GM12878 (cell line): ENCODE measurements at regions not wholly inside any gene's neighbourhood (a gene's known extent, or its start where the extent isn't known, plus 50 kb on each side); places are given as distances from the start of the nearest gene placed in this dataset.

Experiments
- ATAC-seq: fragments of 200-7000 bp; cut with Tn5 transposase; 3 replicates; pipeline ENCODE4 v1.9.1; 2020; ENCODE audit warnings: mild to moderate bottlenecking, moderate library complexity
- BruUV-seq: library from RNA; stranded (reverse); fragments of 400-500 nt; replicated peaks from 2 replicates; lab custom pipeline; 2021; lab: Mats Ljungman, UMichigan
- CTCF ChIA-PET: fragments of 300-600 bp; sonication (Branson Sonifier 250); formaldehyde crosslinking; extraction: SDS; loops from one replicate; lab custom pipeline; 2021; ENCODE audit warnings: inconsistent platforms; lab: Yijun Ruan, JAX
- POLR2A ChIA-PET: fragments of 350-600 bp; formaldehyde crosslinking; extraction: SDS; loops from one replicate; lab custom pipeline; 2021; ENCODE audit warnings: inconsistent platforms; lab: Charles Lee
- RAD21 ChIA-PET: fragments of 300-600 bp; sonication (Branson Sonifier 250); formaldehyde crosslinking; loops from one replicate; lab custom pipeline; 2023; ENCODE audit warnings: antibody characterized with exemption; ENCODE audit not compliant: unreplicated experiment; lab: Charles Lee
- SMC1A ChIA-PET: fragments of 300-600 bp; sonication (Branson Sonifier 250); formaldehyde crosslinking; loops from one replicate; lab custom pipeline; 2023; ENCODE audit not compliant: unreplicated experiment, uncharacterized antibody; lab: Charles Lee
- DNase-seq: peaks from one replicate; pipeline ENCODE4 v3.0.0-alpha.2; 2011; ENCODE audit warnings: low read depth, low spot score
- FAIRE-seq: peaks from 3 replicates; lab custom pipeline; 2011; peaks lifted over from hg19 to GRCh38; lab: Jason Lieb, UNC
- H2AFZ ChIP-seq: 2 replicates; pipeline ENCODE4 v1.6.0; 2011; ENCODE audit warnings: low read depth, low read length, control low read depth; ENCODE audit not compliant: control insufficient read depth
- H3K27ac ChIP-seq: 2 replicates; pipeline ENCODE4 v1.5.1; 2011; ENCODE audit warnings: control low read depth; ENCODE audit not compliant: control insufficient read depth, insufficient read depth
- H3K27me3 ChIP-seq, 2 experiments: replicated peaks in 1 of 2; 2 replicates each; pipeline versions ENCODE4 v1.6.0 to v1.6.1; 2011; ENCODE audit warnings: low read length in 1 of 2; ENCODE audit not compliant: control insufficient read depth in 2 of 2, insufficient read depth in 2 of 2
- H3K36me3 ChIP-seq, 2 experiments: 2 replicates each; pipeline ENCODE4 v1.5.1; 2011; ENCODE audit warnings: low read length in 1 of 2; ENCODE audit not compliant: control insufficient read depth in 2 of 2, insufficient read depth in 2 of 2
- H3K4me1 ChIP-seq: 2 replicates; pipeline ENCODE4 v1.6.1; 2011; ENCODE audit warnings: mild to moderate bottlenecking, low read length, moderate library complexity, mixed read lengths; ENCODE audit not compliant: control insufficient read depth, insufficient read depth
- H3K4me2 ChIP-seq: 2 replicates; pipeline ENCODE4 v1.6.0; 2011; ENCODE audit warnings: control low read depth; ENCODE audit not compliant: control insufficient read depth, insufficient read depth
- H3K4me3 ChIP-seq: fragments of 200-600 bp; sonication (generic); 2 replicates; pipeline ENCODE4 v1.5.1; 2016
- H3K79me2 ChIP-seq: 2 replicates; pipeline ENCODE4 v1.6.0; 2011; ENCODE audit warnings: low read length; ENCODE audit not compliant: control insufficient read depth, insufficient read depth
- H3K9ac ChIP-seq: 2 replicates; pipeline ENCODE4 v1.8.0; 2011; ENCODE audit warnings: low read length, control low read depth, mixed read lengths; ENCODE audit not compliant: control insufficient read depth, insufficient read depth
- H3K9me3 ChIP-seq: replicated peaks from 3 replicates; pipeline ENCODE4 v1.5.1; 2011; ENCODE audit warnings: mild to moderate bottlenecking, low read length; ENCODE audit not compliant: control insufficient read depth, insufficient read depth
- H4K20me1 ChIP-seq: 2 replicates; pipeline ENCODE4 v1.6.0; 2011; ENCODE audit not compliant: control insufficient read depth, insufficient read depth
- BHLHE40 ChIP-seq, 2 experiments: fragments of 450-650 bp in 1 of 2; IDR thresholded peaks; 2 replicates each; pipeline ENCODE4 v1.6.1; 2011 to 2017; ENCODE audit warnings: low read depth in 2 of 2, borderline replicate concordance in 1 of 2, improper control_type of control experiment in 1 of 2, low read length in 1 of 2, mild to moderate bottlenecking in 1 of 2
- BMI1 ChIP-seq: fragments of 450-650 bp; IDR thresholded peaks from 2 replicates; pipeline ENCODE4 v1.6.1; 2016; ENCODE audit warnings: mild to moderate bottlenecking, moderate library complexity, borderline replicate concordance
- KDM1A ChIP-seq: fragments of 200-600 bp; sonication (generic); IDR thresholded peaks from 2 replicates; pipeline ENCODE4 v1.6.1; 2016; ENCODE audit warnings: borderline replicate concordance
- NFYA ChIP-seq: IDR thresholded peaks from 2 replicates; pipeline ENCODE4 v1.6.1; 2011; ENCODE audit warnings: low read depth, mild to moderate bottlenecking, low read length, improper control_type of control experiment, borderline replicate concordance
- NR2C1 ChIP-seq: fragments of 450-650 bp; IDR thresholded peaks from 2 replicates; pipeline ENCODE4 v1.6.1; 2017; ENCODE audit warnings: antibody characterized with exemption, mild to moderate bottlenecking, moderate library complexity
- NR2C2 ChIP-seq: IDR thresholded peaks from 2 replicates; pipeline ENCODE4 v1.6.1; 2011; ENCODE audit warnings: borderline replicate concordance, low read depth; ENCODE audit not compliant: control insufficient read depth, insufficient read length
- RELA ChIP-seq: fragments of 450-650 bp; IDR thresholded peaks from 2 replicates; pipeline ENCODE4 v1.8.0; 2014; ENCODE audit warnings: borderline replicate concordance; ENCODE audit not compliant: partially characterized antibody
- RUNX3 ChIP-seq: IDR thresholded peaks from 2 replicates; pipeline ENCODE4 v1.6.1; 2012; ENCODE audit warnings: low read length, inconsistent platforms
- SMAD5 ChIP-seq: IDR thresholded peaks from 2 replicates; pipeline ENCODE4 v1.6.1; 2016; ENCODE audit warnings: antibody characterized with exemption, low read depth
- SMC3 ChIP-seq: IDR thresholded peaks from 2 replicates; pipeline ENCODE4 v1.6.1; 2011; ENCODE audit warnings: low read length, improper control_type of control experiment, borderline replicate concordance
- STAT3 ChIP-seq: IDR thresholded peaks from 2 replicates; pipeline ENCODE4 v1.6.1; 2011; ENCODE audit warnings: low read depth, low read length, improper control_type of control experiment
- USF2 ChIP-seq: IDR thresholded peaks from 2 replicates; pipeline ENCODE4 v1.6.1; 2011; ENCODE audit warnings: low read depth, low read length, improper control_type of control experiment, borderline replicate concordance
- WGBS: methylation state at CpG from one replicate; pipeline ENCODE4 v1.1.6; 2016; ENCODE audit warnings: low lambda C conversion rate; ENCODE audit not compliant: insufficient replicate concordance, insufficient coverage; ENCODE audit errors: missing lambda C conversion rate; 5-methylcytosine and 5-hydroxymethylcytosine counted together
- in situ Hi-C: fragments of 300-500 bp; cut with MboI; formaldehyde crosslinking; loops from 9 replicates; pipeline ENCODE4 v1.14.3; 2018; ENCODE audit warnings: mixed read lengths
- intact Hi-C: fragments of 100-400 bp; cut with micrococcal nuclease; formaldehyde crosslinking; loops from one replicate; pipeline ENCODE4 v1.14.2; 2022; ENCODE audit not compliant: unreplicated experiment
- TF ChIP-seq, protein P1 (sequence below): fragments of 150-350 bp; IDR thresholded peaks from 2 replicates; pipeline ENCODE4 v1.6.1; 2014; ENCODE audit warnings: mild to moderate bottlenecking, low read depth, low read length
- TF ChIP-seq, protein P2 (sequence below): fragments of 450-650 bp; IDR thresholded peaks from 2 replicates; pipeline ENCODE4 v1.6.1; 2016; ENCODE audit warnings: mild to moderate bottlenecking, moderate library complexity, borderline replicate concordance

GRCh38 chr11:122346006-122346405, 230.0 kb upstream of the BLID start:
- ATAC-seq (no peak), FAIRE-seq (no peak), DNase-seq (no peak)
- in situ Hi-C loops (no loop called here), intact Hi-C loops (no loop called here)
- H3K4me3 ChIP-seq = no peak overlapping the region
- ChIA-PET POLR2A (no interaction called here), CTCF (no interaction called here), RAD21 (no interaction called here), SMC1A (no interaction called here)
- no peaks in the 10 kb centered on the region for H4K20me1 ChIP-seq
- no peak overlapping the region for H3K4me2 ChIP-seq
- H2AFZ ChIP-seq = no peak overlapping the region
- H3K27ac ChIP-seq = no peak overlapping the region
- no peaks in the 10 kb centered on the region for H3K36me3 ChIP-seq
- no peak overlapping the region for H3K9ac ChIP-seq
- TF ChIP-seq KDM1A (no peak), BHLHE40 (IDR thresholded peaks at IDR 0.05; ENCODE audit: borderline replicate concordance in 1 of 2, low read depth in 2 of 2, low read length in 1 of 2) (no peak), SMAD5 (no peak), RELA (no peak), NFYA (no peak), USF2 (no peak), SMC3 (no peak), RUNX3 (no peak), NR2C1 (no peak), STAT3 (no peak), NR2C2 (no peak), BMI1 (no peak)
- TF ChIP-seq, protein P1, sequence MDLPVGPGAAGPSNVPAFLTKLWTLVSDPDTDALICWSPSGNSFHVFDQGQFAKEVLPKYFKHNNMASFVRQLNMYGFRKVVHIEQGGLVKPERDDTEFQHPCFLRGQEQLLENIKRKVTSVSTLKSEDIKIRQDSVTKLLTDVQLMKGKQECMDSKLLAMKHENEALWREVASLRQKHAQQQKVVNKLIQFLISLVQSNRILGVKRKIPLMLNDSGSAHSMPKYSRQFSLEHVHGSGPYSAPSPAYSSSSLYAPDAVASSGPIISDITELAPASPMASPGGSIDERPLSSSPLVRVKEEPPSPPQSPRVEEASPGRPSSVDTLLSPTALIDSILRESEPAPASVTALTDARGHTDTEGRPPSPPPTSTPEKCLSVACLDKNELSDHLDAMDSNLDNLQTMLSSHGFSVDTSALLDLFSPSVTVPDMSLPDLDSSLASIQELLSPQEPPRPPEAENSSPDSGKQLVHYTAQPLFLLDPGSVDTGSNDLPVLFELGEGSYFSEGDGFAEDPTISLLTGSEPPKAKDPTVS = no peak
- TF ChIP-seq, protein P2, sequence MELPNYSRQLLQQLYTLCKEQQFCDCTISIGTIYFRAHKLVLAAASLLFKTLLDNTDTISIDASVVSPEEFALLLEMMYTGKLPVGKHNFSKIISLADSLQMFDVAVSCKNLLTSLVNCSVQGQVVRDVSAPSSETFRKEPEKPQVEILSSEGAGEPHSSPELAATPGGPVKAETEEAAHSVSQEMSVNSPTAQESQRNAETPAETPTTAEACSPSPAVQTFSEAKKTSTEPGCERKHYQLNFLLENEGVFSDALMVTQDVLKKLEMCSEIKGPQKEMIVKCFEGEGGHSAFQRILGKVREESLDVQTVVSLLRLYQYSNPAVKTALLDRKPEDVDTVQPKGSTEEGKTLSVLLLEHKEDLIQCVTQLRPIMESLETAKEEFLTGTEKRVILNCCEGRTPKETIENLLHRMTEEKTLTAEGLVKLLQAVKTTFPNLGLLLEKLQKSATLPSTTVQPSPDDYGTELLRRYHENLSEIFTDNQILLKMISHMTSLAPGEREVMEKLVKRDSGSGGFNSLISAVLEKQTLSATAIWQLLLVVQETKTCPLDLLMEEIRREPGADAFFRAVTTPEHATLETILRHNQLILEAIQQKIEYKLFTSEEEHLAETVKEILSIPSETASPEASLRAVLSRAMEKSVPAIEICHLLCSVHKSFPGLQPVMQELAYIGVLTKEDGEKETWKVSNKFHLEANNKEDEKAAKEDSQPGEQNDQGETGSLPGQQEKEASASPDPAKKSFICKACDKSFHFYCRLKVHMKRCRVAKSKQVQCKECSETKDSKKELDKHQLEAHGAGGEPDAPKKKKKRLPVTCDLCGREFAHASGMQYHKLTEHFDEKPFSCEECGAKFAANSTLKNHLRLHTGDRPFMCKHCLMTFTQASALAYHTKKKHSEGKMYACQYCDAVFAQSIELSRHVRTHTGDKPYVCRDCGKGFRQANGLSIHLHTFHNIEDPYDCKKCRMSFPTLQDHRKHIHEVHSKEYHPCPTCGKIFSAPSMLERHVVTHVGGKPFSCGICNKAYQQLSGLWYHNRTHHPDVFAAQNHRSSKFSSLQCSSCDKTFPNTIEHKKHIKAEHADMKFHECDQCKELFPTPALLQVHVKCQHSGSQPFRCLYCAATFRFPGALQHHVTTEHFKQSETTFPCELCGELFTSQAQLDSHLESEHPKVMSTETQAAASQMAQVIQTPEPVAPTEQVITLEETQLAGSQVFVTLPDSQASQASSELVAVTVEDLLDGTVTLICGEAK = no peak
- no peaks in the 10 kb centered on the region; the same call in 2 of the 3 replicates for H3K9me3 ChIP-seq
- H3K79me2 ChIP-seq = no peaks in the 10 kb centered on the region
- H3K4me1 ChIP-seq = no peaks in the 10 kb centered on the region
- BruUV-seq = no TSS peak
- WGBS = 47% methylated on average over 2 of the region's 2 CpGs
- no peaks in the 10 kb centered on the region for H3K27me3 ChIP-seq
